ENCODE measurements at regions not wholly inside any gene's neighbourhood (a gene's known extent, or its start where the extent isn't known, plus 50 kb on each side); places are given as distances from the start of the nearest gene placed in this dataset.

GRCh38 chr5:125408448-125409233 is 662.2 kb upstream of the ZNF608 start:
- no peak for DNase-seq

- no peak for DNase-seq
These were observed 662.9 kb upstream of the ZNF608 start for GRCh38 chr5:125409234-125409860.

GRCh38 chr5:125409861-125410536 is 663.6 kb upstream of the ZNF608 start:
- no peak for DNase-seq

GRCh38 chr5:125410537-125411070 is 664.2 kb upstream of the ZNF608 start:
- DNase-seq = no peak

- no peak for DNase-seq
These were observed 664.8 kb upstream of the ZNF608 start for GRCh38 chr5:125411071-125411743.

- DNase-seq = no peak
These were observed 665.5 kb upstream of the ZNF608 start for GRCh38 chr5:125411744-125412560.

- no peak for DNase-seq
These were observed 666.4 kb upstream of the ZNF608 start for GRCh38 chr5:125412561-125413495.

GRCh38 chr5:125413496-125414274 is 667.2 kb upstream of the ZNF608 start:
- DNase-seq = no peak

- no peak for DNase-seq
These were observed 668.7 kb upstream of the ZNF608 start for GRCh38 chr5:125415126-125415525.

GRCh38 chr5:125416055-125416454 is 669.6 kb upstream of the ZNF608 start:
- no peak for DNase-seq

GRCh38 chr5:125421006-125421405 is 674.6 kb upstream of the ZNF608 start:
- no peak for DNase-seq

GRCh38 chr5:125422342-125422741 is 675.9 kb upstream of the ZNF608 start:
- no peak for DNase-seq

GRCh38 chr5:125424402-125425141 is 678.1 kb upstream of the ZNF608 start:
- no peak for DNase-seq

GRCh38 chr5:125429498-125429897 is 683.1 kb upstream of the ZNF608 start:
- DNase-seq = no peak

GRCh38 chr5:125433457-125433856 is 687.0 kb upstream of the ZNF608 start:
- DNase-seq = no peak

- no peak for DNase-seq
These were observed 692.8 kb upstream of the ZNF608 start for GRCh38 chr5:125439243-125439642.

- DNase-seq = no peak
These were observed 694.5 kb upstream of the ZNF608 start for GRCh38 chr5:125440905-125441304.

GRCh38 chr5:125446986-125447385 is 700.5 kb upstream of the ZNF608 start:
- DNase-seq = no peak

GRCh38 chr5:125450771-125451170 is 704.3 kb upstream of the ZNF608 start:
- DNase-seq = no peak

Measured in stimulated activated CD8-positive, alpha-beta memory T cell treated with anti-CD3 and anti-CD28 coated beads, Interleukin-4, amount 100 ng/mL, for 48 hours (primary cell).